Upper lobe of left lung (tissue), 6 donors: ENCODE measurements at regions not wholly inside any gene's neighbourhood (a gene's known extent, or its start where the extent isn't known, plus 50 kb on each side); places are given as distances from the start of the nearest gene placed in this dataset.
"Not testable (repeated sequence)": the region's sequence is repeated elsewhere in the genome, so short reads cannot be mapped to it uniquely, and the experiment has no call there.

ENCODE experiments used
- ATAC-seq, 2 donors: fragments of 200-7000 bp; cut with Tn5 transposase; one replicate each; pipeline ENCODE4 v1.9.1; 2022; ENCODE audit warnings: mild to moderate bottlenecking in 2 of 2, moderate library complexity in 2 of 2; ENCODE audit not compliant: low FRiP score in 2 of 2
- DNase-seq, 2 donors: peaks; one replicate each; pipeline ENCODE4 v3.0.0-alpha.2; 2019 to 2020
- H3K27ac ChIP-seq, 4 donors: fragments of 200-600 bp; sonication (generic); one replicate each; pipeline ENCODE4 v1.5.1; 2016 to 2019
- H3K27me3 ChIP-seq, 4 donors: fragments of 200-600 bp; sonication (generic); one replicate each; pipeline ENCODE4 v1.5.1; 2017 to 2019
- H3K36me3 ChIP-seq, 4 donors: fragments of 200-600 bp; sonication (generic); one replicate each; pipeline ENCODE4 v1.5.1; 2016 to 2019
- H3K4me1 ChIP-seq, 4 donors: fragments of 200-600 bp; sonication (generic); one replicate each; pipeline ENCODE4 v1.5.1; 2018 to 2019
- H3K4me3 ChIP-seq, 4 donors: fragments of 200-600 bp; sonication (generic); one replicate each; pipeline ENCODE4 v1.5.1; 2017 to 2019; ENCODE audit warnings: mild to moderate bottlenecking in 2 of 4, moderate library complexity in 1 of 4
- H3K9me3 ChIP-seq, 4 donors: fragments of 200-600 bp; sonication (generic); one replicate each; pipeline ENCODE4 v1.5.1; 2018 to 2019
- EP300 ChIP-seq, 4 donors: sonication (generic); formaldehyde crosslinking; IDR thresholded peaks; one replicate each; pipeline ENCODE4 v1.5.1; 2017; ENCODE audit warnings: antibody characterized with exemption in 4 of 4, control low read depth in 2 of 4
- POLR2A ChIP-seq, 4 donors: fragments of 450-650 bp; IDR thresholded peaks; one replicate each; pipeline ENCODE4 v1.5.1; 2016 to 2017; ENCODE audit warnings: antibody characterized with exemption in 4 of 4, mild to moderate bottlenecking in 2 of 4
- POLR2AphosphoS5 ChIP-seq, 2 donors: sonication (generic); formaldehyde crosslinking; IDR thresholded peaks; one replicate each; pipeline ENCODE4 v1.5.1; 2017; ENCODE audit warnings: antibody characterized with exemption in 2 of 2
- WGBS, 2 donors: methylation state at CpG; one replicate each; pipeline ENCODE4 v1.1.5; 2017 to 2018; 5-methylcytosine and 5-hydroxymethylcytosine counted together
- TF ChIP-seq, protein P1 (sequence below), 6 experiments: fragments of 450-650 bp in 4 of 6; fragments of 200-600 bp in 2 of 6; sonication (generic) in 2 of 6; IDR thresholded peaks; one replicate each; pipeline ENCODE4 v1.5.1; 2016 to 2019; ENCODE audit warnings: antibody characterized with exemption in 6 of 6
- donor health status: DM: no; HTN: no; CAD: no; lungs with moderate emphysema.
- donor health status: DM: no; HTN: yes; CAD: no; lungs with severe emphysema.

DNA sequence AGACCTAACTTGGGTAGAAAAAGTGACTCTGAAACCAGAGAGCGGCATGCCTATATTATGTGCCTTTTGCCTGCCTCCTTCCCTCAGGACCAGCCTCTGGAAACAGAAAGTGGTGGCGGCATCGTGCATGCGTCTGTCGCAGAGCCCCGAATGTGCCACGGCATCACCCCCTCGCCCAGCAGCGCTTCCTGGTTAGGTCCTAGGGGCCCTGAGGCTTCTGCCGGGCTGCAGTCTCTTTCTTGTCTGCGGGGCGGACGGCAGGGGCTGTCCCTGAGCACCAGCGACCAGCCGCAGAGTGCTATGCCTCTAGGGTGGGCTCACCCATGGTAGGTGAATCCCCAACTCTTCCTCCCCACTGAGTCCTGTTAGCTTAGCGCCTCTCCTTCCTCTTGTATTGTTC, 68.7 kb downstream of the VSIG4 start:
- H3K27me3 ChIP-seq: no peaks in the 10 kb centered on the region
- no peak for TF ChIP-seq EP300 (IDR thresholded peaks at IDR 0.05)
- TF ChIP-seq POLR2A (IDR thresholded peaks at IDR 0.05): no peak
- no peak for TF ChIP-seq POLR2AphosphoS5 (IDR thresholded peaks at IDR 0.05)
- TF ChIP-seq, protein P1, sequence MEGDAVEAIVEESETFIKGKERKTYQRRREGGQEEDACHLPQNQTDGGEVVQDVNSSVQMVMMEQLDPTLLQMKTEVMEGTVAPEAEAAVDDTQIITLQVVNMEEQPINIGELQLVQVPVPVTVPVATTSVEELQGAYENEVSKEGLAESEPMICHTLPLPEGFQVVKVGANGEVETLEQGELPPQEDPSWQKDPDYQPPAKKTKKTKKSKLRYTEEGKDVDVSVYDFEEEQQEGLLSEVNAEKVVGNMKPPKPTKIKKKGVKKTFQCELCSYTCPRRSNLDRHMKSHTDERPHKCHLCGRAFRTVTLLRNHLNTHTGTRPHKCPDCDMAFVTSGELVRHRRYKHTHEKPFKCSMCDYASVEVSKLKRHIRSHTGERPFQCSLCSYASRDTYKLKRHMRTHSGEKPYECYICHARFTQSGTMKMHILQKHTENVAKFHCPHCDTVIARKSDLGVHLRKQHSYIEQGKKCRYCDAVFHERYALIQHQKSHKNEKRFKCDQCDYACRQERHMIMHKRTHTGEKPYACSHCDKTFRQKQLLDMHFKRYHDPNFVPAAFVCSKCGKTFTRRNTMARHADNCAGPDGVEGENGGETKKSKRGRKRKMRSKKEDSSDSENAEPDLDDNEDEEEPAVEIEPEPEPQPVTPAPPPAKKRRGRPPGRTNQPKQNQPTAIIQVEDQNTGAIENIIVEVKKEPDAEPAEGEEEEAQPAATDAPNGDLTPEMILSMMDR (IDR thresholded peaks at IDR 0.05): no peak
- H3K4me3 ChIP-seq: no peak overlapping the region
- no peaks in the 10 kb centered on the region for H3K9me3 ChIP-seq
- no peaks in the 10 kb centered on the region for H3K36me3 ChIP-seq
- DNase-seq: peak in 1 of 2 donors; percentile 33
- WGBS, 2 donors: 46 to 49% methylated on average over 8 to 16 of the region's 16 CpGs
- H3K4me1 ChIP-seq: no peaks in the 10 kb centered on the region
- ATAC-seq: no peak
- no peak overlapping the region for H3K27ac ChIP-seq

DNA sequence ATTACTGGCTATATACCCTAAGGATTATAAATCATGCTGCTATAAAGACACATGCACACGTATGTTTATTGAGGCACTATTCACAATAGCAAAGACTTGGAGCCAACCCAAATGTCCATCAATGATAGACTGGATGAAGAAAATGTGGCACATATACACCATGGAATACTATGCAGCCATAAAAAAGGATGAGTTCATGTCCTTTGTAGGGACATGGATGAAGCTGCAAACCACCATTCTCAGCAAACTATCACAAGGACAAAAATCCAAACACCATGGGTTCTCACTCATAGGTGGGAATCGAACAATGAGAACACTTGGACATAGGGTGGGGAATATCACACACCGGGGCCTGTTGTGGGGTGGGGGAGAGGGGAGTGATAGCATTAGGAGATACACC, 72.7 kb downstream of the VSIG4 start:
- not testable (repeated sequence) for ATAC-seq, H3K4me1 ChIP-seq, DNase-seq, H3K27ac ChIP-seq, H3K4me3 ChIP-seq, H3K27me3 ChIP-seq, H3K36me3 ChIP-seq, H3K9me3 ChIP-seq
- WGBS, 2 donors: 93 to 94% methylated on average over 2 to 3 of the region's 3 CpGs

DNA sequence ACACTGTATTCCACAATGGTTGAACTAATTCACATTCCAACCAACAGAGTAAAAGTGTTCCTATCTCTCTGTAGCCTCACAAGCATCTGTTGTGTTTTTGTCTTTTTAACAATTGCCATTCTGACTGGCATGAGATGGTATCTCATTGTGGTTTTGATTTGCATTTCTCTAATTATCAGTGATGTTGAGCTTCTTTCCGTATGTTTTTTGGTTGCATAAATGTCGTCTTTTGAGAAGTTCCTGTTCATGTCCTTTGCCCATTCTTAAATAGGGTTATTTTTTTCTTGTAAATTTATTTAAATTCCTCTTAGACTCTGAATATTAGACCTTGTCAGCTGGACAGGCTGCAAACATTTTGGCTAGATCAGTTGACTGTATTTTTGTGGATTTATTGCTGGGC, 78.2 kb downstream of the VSIG4 start:
- 88 to 90% methylated on average over 2 of the region's 2 CpGs for WGBS, 2 donors
- Histone ChIP-seq H3K4me1 (no peaks in the 10 kb centered on the region), H3K27me3 (no peaks in the 10 kb centered on the region), H3K36me3 (no peaks in the 10 kb centered on the region), H3K27ac (no peak overlapping the region), H3K9me3 (no peaks in the 10 kb centered on the region), H3K4me3 (no peak overlapping the region)
- no peak for DNase-seq
- TF ChIP-seq, protein P1 (IDR thresholded peaks at IDR 0.05): no peak
- TF ChIP-seq POLR2A (IDR thresholded peaks at IDR 0.05) (no peak), POLR2AphosphoS5 (IDR thresholded peaks at IDR 0.05) (no peak), EP300 (IDR thresholded peaks at IDR 0.05) (no peak)
- no peak for ATAC-seq

DNA sequence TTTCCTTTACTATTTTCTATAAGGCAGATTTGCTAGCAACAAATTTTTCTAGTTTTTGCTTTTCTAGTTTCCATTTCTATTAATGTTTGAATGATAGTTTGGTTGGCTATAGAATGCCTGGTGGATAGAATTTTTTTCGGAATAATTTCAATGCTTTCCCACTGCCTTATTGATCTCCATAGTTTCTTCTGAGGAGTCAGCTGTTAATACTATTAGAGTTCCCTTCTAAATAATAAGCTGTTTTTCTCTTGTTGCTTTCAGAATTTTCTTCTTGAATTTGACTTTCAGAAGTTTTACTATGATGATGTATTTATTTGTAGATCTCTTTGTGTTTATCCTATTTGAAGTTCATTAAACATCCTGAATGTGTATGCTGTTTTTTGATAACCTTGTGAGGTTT, 91.8 kb downstream of the VSIG4 start:
- TF ChIP-seq EP300 (IDR thresholded peaks at IDR 0.05) (no peak), POLR2AphosphoS5 (IDR thresholded peaks at IDR 0.05) (no peak), POLR2A (IDR thresholded peaks at IDR 0.05) (no peak)
- TF ChIP-seq, protein P1 (IDR thresholded peaks at IDR 0.05): no peak
- DNase-seq (no peak), ATAC-seq (no peak)
- Histone ChIP-seq H3K36me3 (no peaks in the 10 kb centered on the region), H3K4me1 (no peaks in the 10 kb centered on the region), H3K9me3 (peaks cover 0 to 11% (median 2%) of the 10 kb centered on the region in 4 donors), H3K27ac (no peak overlapping the region), H3K27me3 (no peaks in the 10 kb centered on the region), H3K4me3 (no peak overlapping the region)
- WGBS, 2 donors: 88 to 100% methylated on average over 1 of the region's 1 CpG

DNA sequence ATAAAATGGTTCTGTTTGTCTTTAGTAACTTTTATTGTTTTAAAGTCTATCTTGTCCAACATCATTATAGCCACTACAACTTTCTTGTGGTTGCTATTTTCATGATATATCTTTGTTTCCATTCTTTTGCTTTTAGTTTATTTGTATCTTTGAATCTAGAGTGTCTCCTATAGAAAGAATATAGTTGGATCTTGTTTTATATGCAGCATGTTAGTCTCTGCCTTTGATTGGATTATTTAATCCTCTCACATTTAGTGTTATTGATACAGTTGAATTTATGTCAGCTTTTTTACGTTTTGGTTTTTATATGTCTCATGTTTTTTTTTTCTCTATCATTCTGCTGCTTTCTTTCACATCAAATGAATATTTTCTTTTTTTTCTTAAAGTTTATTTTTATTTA, 98.1 kb downstream of the VSIG4 start:
- WGBS, 2 donors: 57 to 81% methylated on average over 1 of the region's 1 CpG
- TF ChIP-seq POLR2A (IDR thresholded peaks at IDR 0.05) (no peak), EP300 (IDR thresholded peaks at IDR 0.05) (no peak), POLR2AphosphoS5 (IDR thresholded peaks at IDR 0.05) (no peak)
- TF ChIP-seq, protein P1 (IDR thresholded peaks at IDR 0.05): no peak

More for the DNA sequence above, 98.1 kb downstream of the VSIG4 start:
- no peaks in the 10 kb centered on the region for H3K27me3 ChIP-seq
- DNase-seq (no peak), ATAC-seq (no peak)
- no peaks in the 10 kb centered on the region for H3K4me1 ChIP-seq
- no peaks in the 10 kb centered on the region for H3K36me3 ChIP-seq
- no peak overlapping the region for H3K27ac ChIP-seq
- no peak overlapping the region for H3K4me3 ChIP-seq
- H3K9me3 ChIP-seq: peaks cover 0 to 26% (median 7%) of the 10 kb centered on the region in 4 donors
